ENCODE measurements at regions not wholly inside any gene's neighbourhood (a gene's known extent, or its start where the extent isn't known, plus 50 kb on each side); places are given as distances from the start of the nearest gene placed in this dataset.

GRCh38 chr4:82266345-82266744 is 107.4 kb downstream of the HNRNPD start:
- no peak for TF ChIP-seq CTCF (IDR thresholded peaks at IDR 0.05; ENCODE audit: poor library complexity, severe bottlenecking)
- no peak for TF ChIP-seq EP300 (conservative IDR thresholded peaks at IDR 0.05; ENCODE audit: poor library complexity, severe bottlenecking)
- no peak for TF ChIP-seq SMC3 (conservative IDR thresholded peaks at IDR 0.05; ENCODE audit: poor library complexity)
- no peak for TF ChIP-seq MXI1 (conservative IDR thresholded peaks at IDR 0.05; ENCODE audit: poor library complexity, severe bottlenecking)
- TF ChIP-seq EZH2 (IDR thresholded peaks at IDR 0.05; ENCODE audit: borderline replicate concordance, insufficient read depth, low read length, poor library complexity, severe bottlenecking): no peak
